ENCODE measurements at regions not wholly inside any gene's neighbourhood (a gene's known extent, or its start where the extent isn't known, plus 50 kb on each side); places are given as distances from the start of the nearest gene placed in this dataset.

DNA sequence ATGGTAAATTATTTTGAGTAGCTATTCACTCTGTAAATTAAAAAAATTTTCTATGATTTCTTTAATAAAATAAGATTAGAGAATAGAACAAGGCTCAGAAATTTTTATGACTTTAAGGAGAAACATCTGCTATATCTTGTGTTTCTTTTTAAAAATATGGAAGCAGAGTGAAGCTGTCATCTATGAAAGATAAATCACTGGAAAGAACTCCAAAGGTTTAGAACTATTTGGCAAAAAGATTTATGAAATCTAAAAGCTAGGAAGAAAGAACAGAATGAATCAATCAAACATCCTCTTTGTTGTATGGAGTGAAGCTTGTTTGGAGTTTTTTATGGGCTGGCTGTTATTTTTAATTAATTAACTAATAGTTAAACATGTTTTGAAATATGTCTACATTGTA is 89.8 kb upstream of the ACTBL2 start:
- TF ChIP-seq, protein P1, sequence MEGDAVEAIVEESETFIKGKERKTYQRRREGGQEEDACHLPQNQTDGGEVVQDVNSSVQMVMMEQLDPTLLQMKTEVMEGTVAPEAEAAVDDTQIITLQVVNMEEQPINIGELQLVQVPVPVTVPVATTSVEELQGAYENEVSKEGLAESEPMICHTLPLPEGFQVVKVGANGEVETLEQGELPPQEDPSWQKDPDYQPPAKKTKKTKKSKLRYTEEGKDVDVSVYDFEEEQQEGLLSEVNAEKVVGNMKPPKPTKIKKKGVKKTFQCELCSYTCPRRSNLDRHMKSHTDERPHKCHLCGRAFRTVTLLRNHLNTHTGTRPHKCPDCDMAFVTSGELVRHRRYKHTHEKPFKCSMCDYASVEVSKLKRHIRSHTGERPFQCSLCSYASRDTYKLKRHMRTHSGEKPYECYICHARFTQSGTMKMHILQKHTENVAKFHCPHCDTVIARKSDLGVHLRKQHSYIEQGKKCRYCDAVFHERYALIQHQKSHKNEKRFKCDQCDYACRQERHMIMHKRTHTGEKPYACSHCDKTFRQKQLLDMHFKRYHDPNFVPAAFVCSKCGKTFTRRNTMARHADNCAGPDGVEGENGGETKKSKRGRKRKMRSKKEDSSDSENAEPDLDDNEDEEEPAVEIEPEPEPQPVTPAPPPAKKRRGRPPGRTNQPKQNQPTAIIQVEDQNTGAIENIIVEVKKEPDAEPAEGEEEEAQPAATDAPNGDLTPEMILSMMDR (conservative IDR thresholded peaks at IDR 0.05) = no peak
- TF ChIP-seq ZFX (IDR thresholded peaks at IDR 0.05) = no peak
